OCI-LY7 (cell line): ENCODE measurements at regions not wholly inside any gene's neighbourhood (a gene's known extent, or its start where the extent isn't known, plus 50 kb on each side); places are given as distances from the start of the nearest gene placed in this dataset.

Source experiments
- BruUV-seq: library from RNA; stranded (reverse); fragments of 400-500 nt; replicated peaks from 2 replicates; lab custom pipeline; 2021; lab: Mats Ljungman, UMichigan
- CTCF ChIA-PET: fragments of 300-600 bp; sonication (Branson Sonifier 250); formaldehyde crosslinking; loops from one replicate; lab custom pipeline; 2022; ENCODE audit warnings: antibody characterized with exemption; ENCODE audit not compliant: unreplicated experiment; lab: Charles Lee
- POLR2A ChIA-PET: fragments of 300-600 bp; sonication (Branson Sonifier 250); formaldehyde crosslinking; loops from one replicate; lab custom pipeline; 2022; ENCODE audit warnings: antibody characterized with exemption; lab: Charles Lee
- DNase-seq: peaks from one replicate; pipeline ENCODE4 v3.0.0-alpha.2; 2015; ENCODE audit warnings: low spot score
- H2AFZ ChIP-seq: fragments of 200-600 bp; sonication (generic), shearing (Covaris generic); 2 replicates; pipeline ENCODE4 v1.6.1; 2014; ENCODE audit warnings: mild to moderate bottlenecking, antibody characterized with exemption, low read length, moderate library complexity
- H3K27ac ChIP-seq: fragments of 200-600 bp; sonication (generic); 2 replicates; pipeline ENCODE4 v1.5.1; 2014; ENCODE audit warnings: mixed run types, low read depth, mild to moderate bottlenecking, moderate library complexity, low read length, inconsistent platforms; ENCODE audit not compliant: poor library complexity, severe bottlenecking
- H3K36me3 ChIP-seq: fragments of 200-600 bp; sonication (generic); 2 replicates; pipeline ENCODE4 v1.6.1; 2014; ENCODE audit warnings: mild to moderate bottlenecking, antibody characterized with exemption, low read length, moderate library complexity, mixed read lengths; ENCODE audit not compliant: insufficient read depth
- H3K4me1 ChIP-seq: fragments of 200-600 bp; sonication (generic); 2 replicates; pipeline ENCODE4 v1.5.1; 2014; ENCODE audit warnings: mild to moderate bottlenecking, low read length; ENCODE audit not compliant: insufficient read depth, poor library complexity, severe bottlenecking
- H3K4me2 ChIP-seq: fragments of 200-600 bp; sonication (generic); 2 replicates; pipeline ENCODE4 v1.6.1; 2014; ENCODE audit warnings: mild to moderate bottlenecking, low read length
- H3K4me3 ChIP-seq: fragments of 200-600 bp; sonication (generic); 2 replicates; pipeline ENCODE4 v1.5.1; 2014; ENCODE audit warnings: mild to moderate bottlenecking, low read depth, low read length; ENCODE audit not compliant: poor library complexity, severe bottlenecking
- H3K79me2 ChIP-seq: fragments of 200-600 bp; sonication (generic); 2 replicates; pipeline ENCODE4 v1.6.1; 2016; ENCODE audit warnings: low read depth, mild to moderate bottlenecking, low read length, moderate library complexity, mixed read lengths; ENCODE audit not compliant: insufficient read depth
- H3K9me2 ChIP-seq: fragments of 200-600 bp; sonication (generic); 2 replicates; pipeline ENCODE4 v1.6.1; 2016; ENCODE audit warnings: mild to moderate bottlenecking, low read length, mixed read lengths; ENCODE audit not compliant: insufficient read depth
- H3K9me3 ChIP-seq: fragments of 200-600 bp; sonication (generic); 2 replicates; pipeline ENCODE4 v1.6.1; 2014; ENCODE audit warnings: mild to moderate bottlenecking, mixed run types, low read length, mixed read lengths
- H4K20me1 ChIP-seq: fragments of 200-600 bp; sonication (generic); 2 replicates; pipeline ENCODE4 v1.6.1; 2014; ENCODE audit warnings: mild to moderate bottlenecking, antibody characterized with exemption, low read length, moderate library complexity, mixed read lengths; ENCODE audit not compliant: insufficient read depth
- EZH2phosphoT487 ChIP-seq: fragments of 200-600 bp; sonication (generic); IDR thresholded peaks from 2 replicates; pipeline ENCODE4 v1.6.1; 2018; ENCODE audit warnings: low read depth, borderline replicate concordance, mild to moderate bottlenecking, mixed run types, antibody characterized with exemption, low read length, moderate library complexity, mixed read lengths
- intact Hi-C: fragments of 100-400 bp; cut with micrococcal nuclease; formaldehyde crosslinking; loops from one replicate; pipeline ENCODE4 v1.10.0; 2022; ENCODE audit not compliant: unreplicated experiment
- TF ChIP-seq, protein P1 (sequence below): fragments of 200-600 bp; sonication (generic); conservative IDR thresholded peaks from 2 replicates; pipeline ENCODE4 v1.5.1; 2014; ENCODE audit warnings: mild to moderate bottlenecking, antibody characterized with exemption, low read length, moderate library complexity, mixed read lengths

GRCh38 chr5:173522518-173522917, 93.9 kb downstream of the BOD1 start:
- Histone ChIP-seq H3K36me3 (no peaks in the 10 kb centered on the region), H3K9me3 (no peaks in the 10 kb centered on the region), H4K20me1 (no peaks in the 10 kb centered on the region), H3K27ac (no peak overlapping the region), H3K4me2 (no peak overlapping the region), H2AFZ (no peak overlapping the region), H3K4me1 (no peaks in the 10 kb centered on the region), H3K4me3 (no peak overlapping the region), H3K79me2 (no peaks in the 10 kb centered on the region), H3K9me2 (no peaks in the 10 kb centered on the region)
- POLR2A ChIA-PET = no interaction called here
- TF ChIP-seq, protein P1, sequence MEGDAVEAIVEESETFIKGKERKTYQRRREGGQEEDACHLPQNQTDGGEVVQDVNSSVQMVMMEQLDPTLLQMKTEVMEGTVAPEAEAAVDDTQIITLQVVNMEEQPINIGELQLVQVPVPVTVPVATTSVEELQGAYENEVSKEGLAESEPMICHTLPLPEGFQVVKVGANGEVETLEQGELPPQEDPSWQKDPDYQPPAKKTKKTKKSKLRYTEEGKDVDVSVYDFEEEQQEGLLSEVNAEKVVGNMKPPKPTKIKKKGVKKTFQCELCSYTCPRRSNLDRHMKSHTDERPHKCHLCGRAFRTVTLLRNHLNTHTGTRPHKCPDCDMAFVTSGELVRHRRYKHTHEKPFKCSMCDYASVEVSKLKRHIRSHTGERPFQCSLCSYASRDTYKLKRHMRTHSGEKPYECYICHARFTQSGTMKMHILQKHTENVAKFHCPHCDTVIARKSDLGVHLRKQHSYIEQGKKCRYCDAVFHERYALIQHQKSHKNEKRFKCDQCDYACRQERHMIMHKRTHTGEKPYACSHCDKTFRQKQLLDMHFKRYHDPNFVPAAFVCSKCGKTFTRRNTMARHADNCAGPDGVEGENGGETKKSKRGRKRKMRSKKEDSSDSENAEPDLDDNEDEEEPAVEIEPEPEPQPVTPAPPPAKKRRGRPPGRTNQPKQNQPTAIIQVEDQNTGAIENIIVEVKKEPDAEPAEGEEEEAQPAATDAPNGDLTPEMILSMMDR = no peak
- no peak for TF ChIP-seq EZH2phosphoT487
- CTCF ChIA-PET = no interaction called here
- no peak for DNase-seq
- BruUV-seq = no TSS peak
- intact Hi-C loops = no loop called here

- DNase-seq = no peak
- Histone ChIP-seq H3K4me3 (no peak overlapping the region), H3K4me1 (no peaks in the 10 kb centered on the region), H3K4me2 (no peak overlapping the region), H3K36me3 (no peaks in the 10 kb centered on the region), H3K9me2 (no peaks in the 10 kb centered on the region), H2AFZ (no peak overlapping the region), H3K27ac (no peak overlapping the region), H4K20me1 (no peaks in the 10 kb centered on the region), H3K9me3 (no peaks in the 10 kb centered on the region), H3K79me2 (no peaks in the 10 kb centered on the region)
- TF ChIP-seq, protein P1 = no peak
- no peak for TF ChIP-seq EZH2phosphoT487
- intact Hi-C loops = no loop called here
- CTCF ChIA-PET = no interaction called here
- no TSS peak for BruUV-seq
- POLR2A ChIA-PET = no interaction called here
These were observed 97.6 kb downstream of the BOD1 start for GRCh38 chr5:173518856-173519255.

DNA sequence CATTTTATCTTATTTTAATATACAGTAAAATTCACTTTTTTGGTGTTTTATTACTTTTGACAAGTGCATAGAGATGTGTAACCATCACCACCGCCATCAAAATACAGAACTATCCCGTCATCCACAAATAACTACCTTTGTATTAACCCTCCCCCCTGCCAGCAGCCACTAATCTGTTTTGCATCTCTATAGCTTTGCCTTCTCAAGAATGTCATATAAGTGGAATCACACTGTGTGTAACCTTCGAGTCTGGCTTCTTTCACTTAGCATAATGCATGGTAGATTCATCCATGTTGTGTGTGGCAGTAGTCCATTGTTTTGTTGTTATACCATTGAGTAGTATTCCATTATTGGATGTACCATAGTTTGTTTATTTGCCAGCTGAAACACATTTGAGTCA, 98.8 kb downstream of the BOD1 start:
- no peak overlapping the region for H3K4me3 ChIP-seq
- no peaks in the 10 kb centered on the region for H3K9me2 ChIP-seq
- H2AFZ ChIP-seq = no peak overlapping the region
- H4K20me1 ChIP-seq = no peaks in the 10 kb centered on the region
- no peaks in the 10 kb centered on the region for H3K4me1 ChIP-seq
- BruUV-seq = no TSS peak
- H3K27ac ChIP-seq = no peak overlapping the region
- ChIA-PET CTCF (no interaction called here), POLR2A (no interaction called here)
- no peaks in the 10 kb centered on the region for H3K79me2 ChIP-seq
- no peak for TF ChIP-seq EZH2phosphoT487
- TF ChIP-seq, protein P1 = no peak
- no peaks in the 10 kb centered on the region for H3K9me3 ChIP-seq
- H3K36me3 ChIP-seq = no peaks in the 10 kb centered on the region
- DNase-seq = no peak
- intact Hi-C loops = no loop called here
- H3K4me2 ChIP-seq = no peak overlapping the region
